H9 (cell line): ENCODE measurements at regions not wholly inside any gene's neighbourhood (a gene's known extent, or its start where the extent isn't known, plus 50 kb on each side); places are given as distances from the start of the nearest gene placed in this dataset.

ENCODE experiments used
- DNase-seq: peaks from one replicate; pipeline ENCODE4 v3.0.0-alpha.2; 2017
- H2AFZ ChIP-seq: one replicate; pipeline ENCODE4 v1.6.1; 2013; ENCODE audit warnings: mild to moderate bottlenecking, low read length, control low read depth, moderate library complexity
- H2AK5ac ChIP-seq: 2 replicates; pipeline ENCODE4 v1.6.1; 2013; ENCODE audit warnings: low read length, control low read depth, mixed read lengths; ENCODE audit not compliant: insufficient read length
- H2BK120ac ChIP-seq: one replicate; pipeline ENCODE4 v1.6.1; 2013; ENCODE audit warnings: low read depth, mild to moderate bottlenecking, low read length, control low read depth, inconsistent platforms; ENCODE audit not compliant: poor library complexity, severe bottlenecking
- H2BK12ac ChIP-seq: 2 replicates; pipeline ENCODE4 v1.6.1; 2013; ENCODE audit warnings: low read length, control low read depth, mixed read lengths, low read depth; ENCODE audit not compliant: insufficient read length
- H2BK15ac ChIP-seq: 2 replicates; pipeline ENCODE4 v1.6.1; 2013; ENCODE audit warnings: low read depth, low read length, control low read depth
- H2BK20ac ChIP-seq: one replicate; pipeline ENCODE4 v1.6.1; 2013; ENCODE audit warnings: low read depth, mild to moderate bottlenecking, low read length, control low read depth, inconsistent platforms; ENCODE audit not compliant: poor library complexity, severe bottlenecking
- H2BK5ac ChIP-seq: 2 replicates; pipeline ENCODE4 v1.6.1; 2013; ENCODE audit warnings: low read length, control low read depth, mixed read lengths; ENCODE audit not compliant: insufficient read length
- H3K14ac ChIP-seq: 2 replicates; pipeline ENCODE4 v1.6.1; 2013; ENCODE audit warnings: low read length, control low read depth; ENCODE audit not compliant: insufficient read depth
- H3K18ac ChIP-seq: 2 replicates; pipeline ENCODE4 v1.6.1; 2013; ENCODE audit warnings: low read depth, mild to moderate bottlenecking, mixed read lengths, low read length, control low read depth; ENCODE audit not compliant: insufficient read length
- H3K23ac ChIP-seq: 2 replicates; pipeline ENCODE4 v1.6.1; 2013; ENCODE audit warnings: low read length, control low read depth, mixed read lengths, low read depth; ENCODE audit not compliant: insufficient read length
- H3K23me2 ChIP-seq: 2 replicates; pipeline ENCODE4 v1.6.1; 2013; ENCODE audit warnings: low read depth, mild to moderate bottlenecking, mixed read lengths, low read length, control low read depth; ENCODE audit not compliant: insufficient read length, poor library complexity, severe bottlenecking
- H3K27ac ChIP-seq: 2 replicates; pipeline ENCODE4 v1.5.1; 2013; ENCODE audit warnings: low read length, control low read depth, mixed read lengths, low read depth; ENCODE audit not compliant: insufficient read length
- H3K27me3 ChIP-seq: 2 replicates; pipeline ENCODE4 v1.6.1; 2013; ENCODE audit warnings: low read length, control low read depth, inconsistent platforms; ENCODE audit not compliant: insufficient read depth
- H3K4ac ChIP-seq: 2 replicates; pipeline ENCODE4 v1.6.1; 2013; ENCODE audit warnings: low read depth, mild to moderate bottlenecking, control low read depth, inconsistent platforms, low read length, moderate library complexity
- H3K4me1 ChIP-seq: 2 replicates; pipeline ENCODE4 v1.6.1; 2013; ENCODE audit warnings: low read length, control low read depth, inconsistent platforms; ENCODE audit not compliant: insufficient read depth
- H3K4me2 ChIP-seq: 2 replicates; pipeline ENCODE4 v1.6.1; 2013; ENCODE audit warnings: low read length, control low read depth, mixed read lengths; ENCODE audit not compliant: insufficient read length, insufficient read depth
- H3K56ac ChIP-seq: 2 replicates; pipeline ENCODE4 v1.6.1; 2013; ENCODE audit warnings: low read depth, mild to moderate bottlenecking, mixed read lengths, low read length, control low read depth; ENCODE audit not compliant: insufficient read length
- H3K79me1 ChIP-seq: 2 replicates; pipeline ENCODE4 v1.6.1; 2013; ENCODE audit warnings: low read depth, mild to moderate bottlenecking, moderate library complexity, low read length, control low read depth, inconsistent platforms; ENCODE audit not compliant: insufficient read depth, poor library complexity, severe bottlenecking
- H3K79me2 ChIP-seq: 2 replicates; pipeline ENCODE4 v1.6.1; 2013; ENCODE audit warnings: low read length, control low read depth, inconsistent platforms; ENCODE audit not compliant: insufficient read depth
- H3K9ac ChIP-seq: 2 replicates; pipeline ENCODE4 v1.6.1; 2013; ENCODE audit warnings: low read length, control low read depth, mixed read lengths; ENCODE audit not compliant: insufficient read length; ENCODE audit errors: extremely low read depth
- H3K9me3 ChIP-seq: one replicate; pipeline ENCODE4 v1.6.1; 2013; ENCODE audit warnings: low read depth, low read length, inconsistent platforms; ENCODE audit not compliant: control insufficient read depth
- H3T11ph ChIP-seq: one replicate; pipeline ENCODE4 v1.6.1; 2013; ENCODE audit warnings: mild to moderate bottlenecking, low read length, control low read depth, inconsistent platforms
- H4K20me1 ChIP-seq: one replicate; pipeline ENCODE4 v1.6.1; 2013; ENCODE audit not compliant: control insufficient read depth, insufficient read length, insufficient read depth
- H4K5ac ChIP-seq: 2 replicates; pipeline ENCODE4 v1.6.1; 2013; ENCODE audit warnings: low read depth, mild to moderate bottlenecking, mixed read lengths, low read length, control low read depth; ENCODE audit not compliant: insufficient read length
- H4K8ac ChIP-seq: replicated peaks from 2 replicates; pipeline ENCODE4 v1.6.1; 2013; ENCODE audit warnings: low read length, control low read depth, mixed read lengths, low read depth; ENCODE audit not compliant: insufficient read length
- H4K91ac ChIP-seq: 2 replicates; pipeline ENCODE4 v1.6.1; 2013; ENCODE audit warnings: low read depth, mild to moderate bottlenecking, moderate library complexity, mixed read lengths, low read length, control low read depth; ENCODE audit not compliant: insufficient read length
- H3K27ac Mint-ChIP-seq, 3 experiments: 2 replicates in 2 of 3; 3 replicates in 1 of 3; pipeline ENCODE4 v1.8.0; 2020 to 2021; ENCODE audit warnings: mixed read lengths in 3 of 3, mild to moderate bottlenecking in 1 of 3, moderate library complexity in 1 of 3
- H3K27me3 Mint-ChIP-seq: 2 replicates; pipeline ENCODE4 v1.8.0; 2021; ENCODE audit warnings: low read depth, mild to moderate bottlenecking, moderate library complexity, mixed read lengths
- H3K36me3 Mint-ChIP-seq, 3 experiments: 2 replicates in 2 of 3; 3 replicates in 1 of 3; pipeline ENCODE4 v1.8.0; 2020 to 2021; ENCODE audit warnings: low read depth in 3 of 3, mixed read lengths in 3 of 3; ENCODE audit not compliant: insufficient read depth in 1 of 3
- H3K4me1 Mint-ChIP-seq, 2 experiments: 2 replicates each; pipeline ENCODE4 v1.8.0; 2020; ENCODE audit warnings: mixed read lengths in 2 of 2
- H3K4me3 Mint-ChIP-seq, 2 experiments: 2 replicates in 1 of 2; 3 replicates in 1 of 2; pipeline ENCODE4 v1.8.0; 2020 to 2021; ENCODE audit warnings: mild to moderate bottlenecking in 2 of 2, mixed read lengths in 2 of 2, moderate library complexity in 1 of 2
- H3K9me3 Mint-ChIP-seq, 2 experiments: 2 replicates in 1 of 2; 3 replicates in 1 of 2; pipeline ENCODE4 v1.8.0; 2020; ENCODE audit warnings: mild to moderate bottlenecking in 2 of 2, mixed read lengths in 2 of 2, moderate library complexity in 1 of 2
- CTCF ChIP-seq: fragments of 200-600 bp; sonication (generic); conservative IDR thresholded peaks from 3 replicates; pipeline ENCODE4 v1.8.0; 2021; ENCODE audit warnings: antibody characterized with exemption, mild to moderate bottlenecking
- WGBS: extraction: QIAGEN DNeasy Blood & Tissue Kit; methylation state at CpG from one replicate; pipeline ENCODE4 v1.1.7; 2013; ENCODE audit warnings: missing lambda C conversion rate, low lambda C conversion rate, mixed read lengths; ENCODE audit not compliant: insufficient read length; ENCODE audit errors: extremely low coverage; 5-methylcytosine and 5-hydroxymethylcytosine counted together

GRCh38 chr15:85943151-85943550 lies 136.5 kb upstream of the AGBL1 start:
- no peaks in the 10 kb centered on the region for H3K79me1 ChIP-seq
- H2BK12ac ChIP-seq = no peak overlapping the region
- Mint-ChIP-seq H3K9me3 (peaks cover 0 to 3% of the 10 kb centered on the region in 2 experiments; a peak in 1 of 5 replicates), H3K4me1 (no peaks in the 10 kb centered on the region), H3K4me3 (no peak overlapping the region), H3K27ac (no peak overlapping the region), H3K36me3 (no peaks in the 10 kb centered on the region; a peak in 1 of 7 replicates), H3K27me3 (no peaks in the 10 kb centered on the region)
- H3K27me3 ChIP-seq = no peaks in the 10 kb centered on the region; the same call in 1 of the 2 replicates
- H3K18ac ChIP-seq = no peak overlapping the region
- H3K56ac ChIP-seq = no peak overlapping the region
- no peak overlapping the region for H3K9ac ChIP-seq
- no peak overlapping the region for H3K14ac ChIP-seq
- no peaks in the 10 kb centered on the region for H4K20me1 ChIP-seq
- no peak overlapping the region for H2BK120ac ChIP-seq
- no CpG with 5 or more reads among the region's 4 CpGs for WGBS
- no peak overlapping the region for H2BK20ac ChIP-seq
- no peak overlapping the region for H4K91ac ChIP-seq
- no peak overlapping the region for H3K23ac ChIP-seq
- no peaks in the 10 kb centered on the region for H3K23me2 ChIP-seq
- H4K5ac ChIP-seq = no peak overlapping the region
- no peak overlapping the region for H3K4me2 ChIP-seq
- H2AFZ ChIP-seq = no peak overlapping the region
- no peak for DNase-seq
- H3K79me2 ChIP-seq = no peaks in the 10 kb centered on the region
- no peak overlapping the region for H3K27ac ChIP-seq
- no peaks in the 10 kb centered on the region for H3K4me1 ChIP-seq
- H3K9me3 ChIP-seq = no peaks in the 10 kb centered on the region
- H2BK5ac ChIP-seq = no peak overlapping the region
- TF ChIP-seq CTCF = no peak
- no peak overlapping the region for H3K4ac ChIP-seq
- H4K8ac ChIP-seq = no peak overlapping the region
- H2AK5ac ChIP-seq = no peak overlapping the region
- no peak overlapping the region for H2BK15ac ChIP-seq
- no peak overlapping the region for H3T11ph ChIP-seq
